Hepatocyte (in vitro differentiated cells): ENCODE measurements at regions not wholly inside any gene's neighbourhood (a gene's known extent, or its start where the extent isn't known, plus 50 kb on each side); places are given as distances from the start of the nearest gene placed in this dataset.

Experiments
- DNase-seq: peaks from one replicate; pipeline ENCODE4 v3.0.0-alpha.2; 2016; ENCODE audit warnings: low spot score
- H2AFZ ChIP-seq: fragments of 200-600 bp; sonication (generic); 2 replicates; pipeline ENCODE4 v1.6.0; 2016; ENCODE audit warnings: antibody characterized with exemption, mild to moderate bottlenecking
- H3K27ac ChIP-seq: fragments of 200-600 bp; sonication (generic); 2 replicates; pipeline ENCODE4 v1.5.1; 2016; ENCODE audit warnings: mild to moderate bottlenecking
- H3K27me3 ChIP-seq: fragments of 200-600 bp; sonication (generic); 2 replicates; pipeline ENCODE4 v1.6.1; 2016
- H3K36me3 ChIP-seq: fragments of 200-600 bp; sonication (generic); replicated peaks from 2 replicates; pipeline ENCODE4 v1.5.1; 2016; ENCODE audit warnings: low read depth; ENCODE audit not compliant: insufficient read depth
- H3K4me1 ChIP-seq: fragments of 200-600 bp; sonication (generic); 2 replicates; pipeline ENCODE4 v1.5.1; 2016; ENCODE audit warnings: mild to moderate bottlenecking, moderate library complexity; ENCODE audit not compliant: insufficient read depth
- H3K4me2 ChIP-seq: fragments of 200-600 bp; sonication (generic); 2 replicates; pipeline ENCODE4 v1.6.0; 2016
- H3K4me3 ChIP-seq: fragments of 200-600 bp; sonication (generic); 2 replicates; pipeline ENCODE4 v1.5.1; 2016; ENCODE audit warnings: mild to moderate bottlenecking
- H3K79me2 ChIP-seq: fragments of 200-600 bp; sonication (generic); 2 replicates; pipeline ENCODE4 v1.6.0; 2017; ENCODE audit warnings: mild to moderate bottlenecking
- H3K9me2 ChIP-seq: fragments of 200-600 bp; sonication (generic); replicated peaks from 2 replicates; pipeline ENCODE4 v1.6.0; 2017; ENCODE audit warnings: mild to moderate bottlenecking; ENCODE audit not compliant: insufficient read depth
- H3K9me3 ChIP-seq: fragments of 200-600 bp; sonication (generic); 2 replicates; pipeline ENCODE4 v1.5.1; 2016; ENCODE audit warnings: low read depth, mild to moderate bottlenecking
- H4K20me1 ChIP-seq: fragments of 200-600 bp; sonication (generic); 2 replicates; pipeline ENCODE4 v1.6.0; 2016; ENCODE audit warnings: mild to moderate bottlenecking; ENCODE audit not compliant: insufficient read depth, poor library complexity, severe bottlenecking
- CTCF ChIP-seq: fragments of 200-600 bp; sonication (generic); IDR thresholded peaks from 2 replicates; pipeline ENCODE4 v1.5.1; 2016; ENCODE audit warnings: antibody characterized with exemption, mild to moderate bottlenecking; ENCODE audit not compliant: poor library complexity
- EZH2 ChIP-seq: fragments of 200-600 bp; sonication (generic); IDR thresholded peaks from 2 replicates; pipeline ENCODE4 v1.6.1; 2016; ENCODE audit warnings: antibody characterized with exemption, mild to moderate bottlenecking, borderline replicate concordance
- EZH2phosphoT487 ChIP-seq: fragments of 200-600 bp; sonication (generic); IDR thresholded peaks from one replicate; pipeline ENCODE4 v1.6.1; 2018; ENCODE audit warnings: antibody characterized with exemption, mild to moderate bottlenecking, low read depth, moderate library complexity; ENCODE audit not compliant: unreplicated experiment, severe bottlenecking
- WGBS: methylation state at CpG from one replicate; pipeline ENCODE4 v1.1.6; 2016; ENCODE audit warnings: low lambda C conversion rate; ENCODE audit errors: missing lambda C conversion rate; 5-methylcytosine and 5-hydroxymethylcytosine counted together

- H3K4me1 ChIP-seq: no peaks in the 10 kb centered on the region
- no peak for DNase-seq
- H2AFZ ChIP-seq: no peak overlapping the region
- H3K9me3 ChIP-seq: no peaks in the 10 kb centered on the region
- H4K20me1 ChIP-seq: no peaks in the 10 kb centered on the region
- no peak for TF ChIP-seq EZH2
- TF ChIP-seq CTCF: no peak
- TF ChIP-seq EZH2phosphoT487: no peak
- no peak overlapping the region for H3K4me3 ChIP-seq
- H3K4me2 ChIP-seq: no peak overlapping the region
- WGBS: 94% methylated on average over 10 of the region's 10 CpGs
- no peaks in the 10 kb centered on the region for H3K36me3 ChIP-seq
- no peak overlapping the region for H3K27ac ChIP-seq
- no peaks in the 10 kb centered on the region for H3K79me2 ChIP-seq
- H3K9me2 ChIP-seq: no peaks in the 10 kb centered on the region
- no peaks in the 10 kb centered on the region for H3K27me3 ChIP-seq
These were observed 942.0 kb upstream of the FBXO33 start for GRCh38 chr14:40374221-40374620.

- Histone ChIP-seq H3K4me3 (no peak overlapping the region), H3K27ac (no peak overlapping the region), H3K4me2 (no peak overlapping the region), H3K4me1 (no peaks in the 10 kb centered on the region), H3K9me2 (no peaks in the 10 kb centered on the region), H3K9me3 (no peaks in the 10 kb centered on the region), H2AFZ (no peak overlapping the region), H3K36me3 (no peaks in the 10 kb centered on the region), H3K27me3 (no peaks in the 10 kb centered on the region), H4K20me1 (no peaks in the 10 kb centered on the region), H3K79me2 (no peaks in the 10 kb centered on the region)
- TF ChIP-seq CTCF: no peak
- no peak for TF ChIP-seq EZH2
- 48% methylated on average over 2 of the region's 2 CpGs for WGBS
- no peak for DNase-seq
These were observed 938.8 kb upstream of the FBXO33 start for GRCh38 chr14:40371011-40371410.

GRCh38 chr14:40368314-40368713 lies 936.1 kb upstream of the FBXO33 start:
- no peak overlapping the region for H3K27ac ChIP-seq
- 26% methylated on average over 2 of the region's 2 CpGs for WGBS
- DNase-seq: no peak
- H3K79me2 ChIP-seq: no peaks in the 10 kb centered on the region
- H3K27me3 ChIP-seq: no peaks in the 10 kb centered on the region
- H3K9me3 ChIP-seq: no peaks in the 10 kb centered on the region
- no peaks in the 10 kb centered on the region for H3K36me3 ChIP-seq
- no peak overlapping the region for H3K4me2 ChIP-seq
- no peaks in the 10 kb centered on the region for H4K20me1 ChIP-seq
- no peak overlapping the region for H3K4me3 ChIP-seq
- H3K4me1 ChIP-seq: no peaks in the 10 kb centered on the region
- H3K9me2 ChIP-seq: no peaks in the 10 kb centered on the region
- H2AFZ ChIP-seq: no peak overlapping the region
- no peak for TF ChIP-seq EZH2phosphoT487
- TF ChIP-seq EZH2: no peak
- no peak for TF ChIP-seq CTCF

GRCh38 chr14:40367717-40368116 lies 935.5 kb upstream of the FBXO33 start:
- TF ChIP-seq CTCF: no peak
- TF ChIP-seq EZH2phosphoT487: no peak
- no peak for TF ChIP-seq EZH2
- H4K20me1 ChIP-seq: no peaks in the 10 kb centered on the region
- H3K9me3 ChIP-seq: no peaks in the 10 kb centered on the region
- no peaks in the 10 kb centered on the region for H3K79me2 ChIP-seq
- no peaks in the 10 kb centered on the region for H3K9me2 ChIP-seq
- H3K27me3 ChIP-seq: no peaks in the 10 kb centered on the region
- DNase-seq: no peak
- H3K36me3 ChIP-seq: no peaks in the 10 kb centered on the region
- H3K4me1 ChIP-seq: no peaks in the 10 kb centered on the region
- H3K4me3 ChIP-seq: no peak overlapping the region
- H3K4me2 ChIP-seq: no peak overlapping the region
- no peak overlapping the region for H3K27ac ChIP-seq
- H2AFZ ChIP-seq: no peak overlapping the region
